Natural killer cell treated with Interleukin-12 subunit alpha and Interleukin-12 subunit beta and Interleukin-15 and Interleukin-18, amount 100 ng/mL, for 72 hours (primary cell): ENCODE measurements at regions not wholly inside any gene's neighbourhood (a gene's known extent, or its start where the extent isn't known, plus 50 kb on each side); places are given as distances from the start of the nearest gene placed in this dataset.

Experiments
- ATAC-seq, 2 donors: fragments of 150-1000 bp; cut with Tn5 transposase in 1 of 2; sonication (Bioruptor Pico), chemical (Tn5 transposase) in 1 of 2; 2 replicates each; pipeline ENCODE4 v1.10.0; 2021
- DNase-seq: peaks from one replicate; pipeline ENCODE4 v3.0.0; 2022; ENCODE audit warnings: low spot score
- H3K27ac Mint-ChIP-seq, 2 donors: 1 replicate in 1 of 2; 2 replicates in 1 of 2; pipeline ENCODE4 v1.8.0; 2022; ENCODE audit warnings: mixed read lengths in 2 of 2, mild to moderate bottlenecking in 1 of 2, moderate library complexity in 1 of 2
- H3K27me3 Mint-ChIP-seq, 2 donors: 1 replicate in 1 of 2; 2 replicates in 1 of 2; pipeline ENCODE4 v1.8.0; 2022; ENCODE audit warnings: mixed read lengths in 2 of 2
- H3K36me3 Mint-ChIP-seq: one replicate; pipeline ENCODE4 v1.8.0; 2022; ENCODE audit warnings: mixed read lengths
- H3K4me1 Mint-ChIP-seq, 2 donors: 1 replicate in 1 of 2; 2 replicates in 1 of 2; pipeline ENCODE4 v1.8.0; 2022; ENCODE audit warnings: low read depth in 2 of 2, mixed read lengths in 2 of 2, mild to moderate bottlenecking in 1 of 2
- H3K4me3 Mint-ChIP-seq: one replicate; pipeline ENCODE4 v1.8.0; 2022; ENCODE audit warnings: mixed read lengths
- H3K9me3 Mint-ChIP-seq: 2 replicates; pipeline ENCODE4 v1.8.0; 2022; ENCODE audit warnings: mixed read lengths

DNA sequence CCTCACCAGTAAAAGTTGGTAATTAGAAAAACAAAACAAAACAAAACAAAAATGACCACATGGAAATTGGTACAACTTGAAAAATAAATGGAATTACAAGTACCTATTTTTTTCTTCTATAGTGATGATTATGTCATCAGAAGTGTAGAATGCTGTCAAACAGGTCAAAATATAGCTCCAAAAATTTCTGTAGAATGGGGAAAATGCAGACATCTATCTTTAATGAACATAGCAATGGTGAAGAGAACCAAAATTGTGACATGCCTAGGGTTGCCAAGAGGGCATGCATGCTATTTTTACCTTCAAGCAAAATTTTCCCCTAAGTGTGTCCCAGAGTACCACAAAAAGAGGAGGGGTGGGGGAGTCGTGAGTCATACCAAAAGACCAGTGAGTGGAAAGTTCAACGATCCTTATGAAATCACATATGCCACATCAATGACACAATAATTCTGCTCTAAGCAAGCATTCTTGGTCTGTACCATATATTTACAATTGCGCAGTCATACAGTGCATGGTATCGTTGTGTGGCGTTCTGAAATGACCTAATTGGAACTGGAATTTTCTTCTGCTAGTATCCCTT is 1436.4 kb downstream of the SUCLG1 start:
- peaks cover 28% of the 10 kb centered on the region for H3K9me3 Mint-ChIP-seq
- no peaks in the 10 kb centered on the region for H3K4me1 Mint-ChIP-seq
- H3K4me3 Mint-ChIP-seq = no peak overlapping the region
- H3K36me3 Mint-ChIP-seq = peaks cover 12% of the 10 kb centered on the region
- no peak overlapping the region for H3K27ac Mint-ChIP-seq
- ATAC-seq = no peak
- DNase-seq = no peak
- H3K27me3 Mint-ChIP-seq = no peaks in the 10 kb centered on the region

DNA sequence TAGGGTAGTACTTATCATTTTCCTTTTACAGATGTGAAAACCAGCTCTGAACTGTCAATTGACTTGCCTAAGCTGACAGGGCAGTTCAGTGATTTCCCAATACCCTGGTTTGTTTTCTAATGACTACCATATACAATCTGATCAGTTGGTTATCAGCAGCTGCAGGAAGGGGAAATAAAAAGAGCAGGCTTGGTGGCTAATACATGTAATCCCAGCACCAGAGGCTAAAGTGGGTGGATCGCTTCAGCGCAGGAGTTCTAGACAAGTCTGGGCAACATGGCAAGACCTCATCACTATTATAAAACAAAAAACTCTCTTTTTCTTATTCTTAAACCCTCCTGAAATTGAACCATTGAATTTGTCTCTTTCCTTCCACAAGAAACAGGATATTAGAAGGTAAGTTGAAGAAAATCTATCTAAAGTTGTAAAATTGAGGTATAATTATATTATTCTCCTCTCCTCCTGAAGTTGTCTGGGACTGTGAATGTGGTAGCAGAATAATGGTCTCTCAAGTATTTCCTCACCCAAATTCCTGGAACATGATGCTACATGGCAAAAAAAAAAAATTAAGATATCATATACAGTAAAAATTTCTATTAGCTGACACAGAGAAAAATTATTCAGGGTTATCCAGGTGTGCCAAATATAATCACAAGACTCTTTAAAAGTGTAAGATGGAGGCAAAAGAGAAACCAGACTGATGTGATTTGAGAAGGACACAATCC is 1441.6 kb downstream of the SUCLG1 start:
- Mint-ChIP-seq H3K36me3 (peaks cover 8% of the 10 kb centered on the region), H3K9me3 (peaks cover 20% of the 10 kb centered on the region), H3K4me3 (no peak overlapping the region), H3K4me1 (no peaks in the 10 kb centered on the region), H3K27ac (no peak overlapping the region), H3K27me3 (no peaks in the 10 kb centered on the region)
- DNase-seq = no peak
- ATAC-seq = no peak

DNA sequence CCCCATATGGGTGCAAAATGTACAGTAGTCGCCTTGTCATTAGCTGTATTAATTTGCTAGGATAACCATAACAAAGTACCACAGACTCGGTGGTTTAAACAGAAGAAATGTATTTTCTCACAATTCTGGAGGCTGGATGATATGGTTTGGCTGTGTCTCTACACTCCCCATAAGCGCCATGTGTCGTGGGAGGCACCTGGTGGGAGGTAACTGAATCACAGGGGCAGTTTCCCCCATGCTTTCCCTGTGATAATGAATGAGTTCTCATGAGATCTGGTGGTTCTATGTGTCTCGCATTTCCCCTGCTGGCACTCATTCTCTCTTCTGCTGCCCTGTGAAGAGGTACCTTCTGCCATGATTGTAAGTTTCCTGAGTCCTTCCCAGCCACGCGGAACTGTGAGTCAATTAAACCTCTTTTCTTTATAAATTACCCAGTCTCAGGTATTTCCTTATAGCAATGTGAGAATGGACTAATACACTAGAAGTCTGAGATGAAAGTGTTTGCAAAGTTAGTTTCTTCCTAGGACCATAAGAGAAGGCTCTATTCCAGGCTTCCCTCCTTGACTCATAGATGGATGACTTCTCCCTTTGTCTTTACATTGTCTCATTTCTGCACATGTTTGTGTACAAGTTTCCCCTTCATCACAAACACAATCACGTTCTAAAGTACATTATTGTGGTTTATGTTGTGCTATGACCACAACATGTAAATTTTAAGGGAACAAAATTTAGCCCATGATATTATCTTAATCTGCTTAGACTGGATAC is 1442.6 kb downstream of the SUCLG1 start:
- H3K36me3 Mint-ChIP-seq = peaks cover 8% of the 10 kb centered on the region
- no peaks in the 10 kb centered on the region for H3K4me1 Mint-ChIP-seq
- DNase-seq (no peak), ATAC-seq (no peak)
- no peak overlapping the region for H3K27ac Mint-ChIP-seq
- H3K9me3 Mint-ChIP-seq = peaks cover 20% of the 10 kb centered on the region
- H3K4me3 Mint-ChIP-seq = no peak overlapping the region
- H3K27me3 Mint-ChIP-seq = no peaks in the 10 kb centered on the region

- H3K4me1 Mint-ChIP-seq = no peaks in the 10 kb centered on the region
- peaks cover 19% of the 10 kb centered on the region for H3K9me3 Mint-ChIP-seq
- H3K36me3 Mint-ChIP-seq = peaks cover 8% of the 10 kb centered on the region
- no peak overlapping the region for H3K4me3 Mint-ChIP-seq
- DNase-seq (no peak), ATAC-seq (no peak)
- no peaks in the 10 kb centered on the region for H3K27me3 Mint-ChIP-seq
- no peak overlapping the region for H3K27ac Mint-ChIP-seq
Measured at GRCh38 chr2:83015900-83016299, 1443.2 kb downstream of the SUCLG1 start.

GRCh38 chr2:83015035-83015715 is 1443.9 kb downstream of the SUCLG1 start:
- ATAC-seq = no peak

GRCh38 chr2:83014462-83014861 is 1444.6 kb downstream of the SUCLG1 start:
- no peak overlapping the region for H3K27ac Mint-ChIP-seq
- no peaks in the 10 kb centered on the region for H3K4me1 Mint-ChIP-seq
- no peak overlapping the region for H3K4me3 Mint-ChIP-seq
- H3K9me3 Mint-ChIP-seq = peaks cover 17% of the 10 kb centered on the region
- peaks cover 8% of the 10 kb centered on the region for H3K36me3 Mint-ChIP-seq
- DNase-seq (no peak), ATAC-seq (no peak)
- no peaks in the 10 kb centered on the region for H3K27me3 Mint-ChIP-seq

More at GRCh38 chr2:83015035-83015715, 1443.9 kb downstream of the SUCLG1 start:
- H3K9me3 Mint-ChIP-seq = peaks cover 17% of the 10 kb centered on the region
- peaks cover 8% of the 10 kb centered on the region for H3K36me3 Mint-ChIP-seq
- no peak for DNase-seq
- no peak overlapping the region for H3K4me3 Mint-ChIP-seq
- no peak overlapping the region for H3K27ac Mint-ChIP-seq
- no peaks in the 10 kb centered on the region for H3K4me1 Mint-ChIP-seq
- H3K27me3 Mint-ChIP-seq = no peaks in the 10 kb centered on the region

GRCh38 chr2:83006961-83007360 is 1452.1 kb downstream of the SUCLG1 start:
- H3K9me3 Mint-ChIP-seq = peaks cover 12% of the 10 kb centered on the region
- no peak overlapping the region for H3K4me3 Mint-ChIP-seq
- H3K4me1 Mint-ChIP-seq = no peaks in the 10 kb centered on the region
- H3K36me3 Mint-ChIP-seq = no peaks in the 10 kb centered on the region
- DNase-seq = no peak
- no peak overlapping the region for H3K27ac Mint-ChIP-seq
- H3K27me3 Mint-ChIP-seq = no peaks in the 10 kb centered on the region
- ATAC-seq = no peak

GRCh38 chr2:83003555-83003954 is 1455.5 kb downstream of the SUCLG1 start:
- ATAC-seq (no peak), DNase-seq (no peak)
- H3K27ac Mint-ChIP-seq = no peak overlapping the region
- no peaks in the 10 kb centered on the region for H3K4me1 Mint-ChIP-seq
- no peaks in the 10 kb centered on the region for H3K36me3 Mint-ChIP-seq
- H3K9me3 Mint-ChIP-seq = peaks cover 10% of the 10 kb centered on the region
- no peaks in the 10 kb centered on the region for H3K27me3 Mint-ChIP-seq
- H3K4me3 Mint-ChIP-seq = no peak overlapping the region

DNA sequence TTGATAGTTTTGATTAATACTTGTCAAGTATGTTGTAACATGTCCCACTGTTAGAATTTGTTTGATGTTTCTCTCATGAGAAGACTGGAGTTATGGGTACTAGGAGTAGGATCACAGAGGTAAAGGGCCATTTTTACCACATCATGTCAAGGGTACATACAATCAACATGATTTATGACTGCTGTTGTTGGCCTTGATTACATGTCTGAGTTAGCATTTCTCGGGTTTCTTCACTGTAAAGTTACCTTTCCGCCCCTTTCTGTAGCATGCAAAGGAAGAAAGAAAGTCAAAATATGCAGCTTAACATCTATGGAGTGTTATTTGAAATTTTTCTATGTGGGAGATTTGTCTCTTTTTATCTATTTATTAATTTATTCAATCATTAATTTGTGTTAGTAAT is 1456.4 kb downstream of the SUCLG1 start:
- no peak for DNase-seq
- Mint-ChIP-seq H3K36me3 (no peaks in the 10 kb centered on the region), H3K27me3 (no peaks in the 10 kb centered on the region), H3K9me3 (peaks cover 10% of the 10 kb centered on the region), H3K4me1 (no peaks in the 10 kb centered on the region), H3K27ac (no peak overlapping the region), H3K4me3 (no peak overlapping the region)
- no peak for ATAC-seq

DNA sequence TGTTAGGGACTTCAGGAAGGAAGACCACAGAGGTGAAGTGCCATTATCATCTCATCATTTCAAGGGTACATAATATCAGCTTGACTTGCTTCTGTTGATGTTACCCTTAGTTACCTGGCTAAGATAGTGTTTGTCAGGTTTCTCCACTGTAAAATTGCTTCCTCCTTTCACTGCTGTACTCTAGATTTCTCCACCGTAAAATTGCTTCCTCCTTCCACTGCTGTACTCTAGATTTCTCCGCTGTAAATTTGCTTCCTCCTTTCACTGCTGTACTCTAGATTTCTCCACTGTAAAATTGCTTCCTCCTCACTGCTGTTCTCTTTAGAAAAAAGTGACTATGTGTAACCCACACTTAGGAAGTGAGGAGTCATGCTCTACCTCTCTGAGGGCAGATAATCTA is 1460.3 kb downstream of the SUCLG1 start:
- DNase-seq (no peak), ATAC-seq (no peak)
- H3K9me3 Mint-ChIP-seq = peaks cover 10% of the 10 kb centered on the region
- H3K4me3 Mint-ChIP-seq = no peak overlapping the region
- H3K27me3 Mint-ChIP-seq = no peaks in the 10 kb centered on the region
- no peaks in the 10 kb centered on the region for H3K36me3 Mint-ChIP-seq
- no peak overlapping the region for H3K27ac Mint-ChIP-seq
- H3K4me1 Mint-ChIP-seq = no peaks in the 10 kb centered on the region

DNA sequence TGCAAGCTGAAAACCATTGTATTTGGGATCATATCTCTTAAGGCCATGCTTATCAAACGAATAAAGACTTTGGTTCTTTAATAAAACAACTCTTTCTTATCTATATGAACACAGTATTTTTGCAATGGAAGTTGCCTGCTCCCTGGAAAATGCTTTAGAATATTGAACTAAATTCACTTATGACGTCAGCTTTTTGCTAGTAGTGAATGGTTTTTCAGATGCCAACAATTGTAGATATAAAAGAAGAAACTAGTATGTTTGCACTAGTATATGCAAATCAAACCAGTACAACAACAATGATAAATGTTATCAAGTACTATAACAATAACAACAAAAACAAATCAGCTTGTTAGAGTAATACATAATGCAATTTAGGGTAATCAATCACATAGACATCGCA is 1462.9 kb downstream of the SUCLG1 start:
- DNase-seq = no peak
- Mint-ChIP-seq H3K4me3 (no peak overlapping the region), H3K4me1 (no peaks in the 10 kb centered on the region), H3K9me3 (peaks cover 15% of the 10 kb centered on the region), H3K36me3 (no peaks in the 10 kb centered on the region), H3K27ac (no peak overlapping the region), H3K27me3 (no peaks in the 10 kb centered on the region)
- no peak for ATAC-seq

DNA sequence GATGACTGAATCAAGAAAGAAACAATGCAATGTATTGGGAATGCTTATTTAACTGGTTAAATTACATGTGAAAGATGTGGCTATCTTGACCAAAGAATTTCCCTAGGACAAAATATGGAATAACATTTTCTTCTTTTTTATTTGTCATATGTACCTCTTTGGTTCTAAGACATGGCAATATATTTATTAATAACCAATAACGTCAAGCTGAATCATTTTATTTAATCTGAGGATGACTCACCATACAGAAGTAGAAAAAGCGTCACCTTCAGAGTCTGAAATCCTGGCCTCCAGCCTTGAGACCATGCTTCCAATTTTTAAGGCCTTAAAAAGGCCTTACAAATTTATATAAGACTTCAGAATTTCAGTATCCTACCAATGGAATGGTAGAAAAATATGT is 1464.9 kb downstream of the SUCLG1 start:
- no peak for ATAC-seq
- no peak overlapping the region for H3K4me3 Mint-ChIP-seq

DNA sequence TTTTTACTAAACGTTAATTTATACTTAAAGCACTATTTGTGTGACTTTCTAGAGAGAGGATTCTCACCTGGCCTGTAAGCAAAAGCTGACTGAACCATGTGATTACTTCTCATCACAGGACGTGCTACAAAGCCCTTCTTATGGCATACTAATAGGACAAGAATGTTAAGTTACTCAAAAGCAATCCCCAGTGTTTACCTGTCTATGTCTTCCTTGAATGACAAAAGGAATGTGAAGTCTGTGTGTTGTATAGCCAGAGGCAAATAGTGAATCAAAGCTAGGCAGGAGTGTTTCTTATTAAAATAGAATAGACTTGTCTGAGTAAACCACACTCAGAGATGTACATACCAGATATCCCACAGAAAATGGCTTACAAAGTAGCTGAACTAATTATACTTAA is 1465.5 kb downstream of the SUCLG1 start:
- Mint-ChIP-seq H3K4me3 (no peak overlapping the region), H3K4me1 (no peaks in the 10 kb centered on the region), H3K36me3 (no peaks in the 10 kb centered on the region), H3K27me3 (no peaks in the 10 kb centered on the region), H3K27ac (no peak overlapping the region), H3K9me3 (peaks cover 20% of the 10 kb centered on the region)
- no peak for ATAC-seq
- DNase-seq = no peak

More for the DNA sequence above, 1464.9 kb downstream of the SUCLG1 start:
- Mint-ChIP-seq H3K4me1 (no peaks in the 10 kb centered on the region), H3K9me3 (peaks cover 22% of the 10 kb centered on the region), H3K36me3 (no peaks in the 10 kb centered on the region), H3K27ac (no peak overlapping the region), H3K27me3 (no peaks in the 10 kb centered on the region)
- no peak for DNase-seq

GRCh38 chr2:82992968-82993367 is 1466.1 kb downstream of the SUCLG1 start:
- H3K27ac Mint-ChIP-seq = no peak overlapping the region
- no peaks in the 10 kb centered on the region for H3K27me3 Mint-ChIP-seq
- H3K4me3 Mint-ChIP-seq = no peak overlapping the region
- H3K4me1 Mint-ChIP-seq = no peaks in the 10 kb centered on the region
- H3K36me3 Mint-ChIP-seq = no peaks in the 10 kb centered on the region
- DNase-seq (no peak), ATAC-seq (no peak)
- peaks cover 20% of the 10 kb centered on the region for H3K9me3 Mint-ChIP-seq
